Motor neuron (in vitro differentiated cells): ENCODE measurements at regions not wholly inside any gene's neighbourhood (a gene's known extent, or its start where the extent isn't known, plus 50 kb on each side); places are given as distances from the start of the nearest gene placed in this dataset.

Experiments
- ATAC-seq, 8 experiments: fragments of 200-7000 bp; cut with Tn5 transposase; replicated peaks in 6 of 8; 2 replicates each; pipeline ENCODE4 v1.8.0; 2021; ENCODE audit warnings: mild to moderate bottlenecking in 8 of 8, moderate library complexity in 8 of 8
- H3K27ac ChIP-seq, 2 donors: fragments of 250-450 bp; sonication (Bioruptor Pico); 2 replicates each; pipeline ENCODE4 v1.9.0; 2021; ENCODE audit warnings: antibody characterized with exemption in 2 of 2, mild to moderate bottlenecking in 2 of 2, moderate library complexity in 1 of 2
- H3K4me1 ChIP-seq, 2 donors: fragments of 250-450 bp; sonication (Bioruptor Pico); replicated peaks in 1 of 2; 2 replicates each; pipeline ENCODE4 v1.6.1; 2021; ENCODE audit warnings: antibody characterized with exemption in 2 of 2, mild to moderate bottlenecking in 2 of 2, moderate library complexity in 1 of 2
- H3K4me3 ChIP-seq, 5 donors: fragments of 250-450 bp; sonication (Bioruptor Pico); 2 replicates each; pipeline ENCODE4 v1.9.0; 2021; ENCODE audit warnings: antibody characterized with exemption in 5 of 5, mild to moderate bottlenecking in 5 of 5, moderate library complexity in 4 of 5
- WGBS, 10 experiments: fragments of 450-650 bp; shearing (Covaris generic); methylation state at CpG; one replicate each; pipeline ENCODE4 v1.0.0; 2022; 5-methylcytosine and 5-hydroxymethylcytosine counted together
- in situ Hi-C, 9 experiments: fragments of 400-800 bp; cut with MboI; loops; one replicate each; pipeline ENCODE4 v1.15.0; 2021; ENCODE audit warnings: low sequenced_read_pairs in 9 of 9, low pct_unique_long_range_greater_than_20kb in 2 of 9; ENCODE audit not compliant: unreplicated experiment in 9 of 9

DNA sequence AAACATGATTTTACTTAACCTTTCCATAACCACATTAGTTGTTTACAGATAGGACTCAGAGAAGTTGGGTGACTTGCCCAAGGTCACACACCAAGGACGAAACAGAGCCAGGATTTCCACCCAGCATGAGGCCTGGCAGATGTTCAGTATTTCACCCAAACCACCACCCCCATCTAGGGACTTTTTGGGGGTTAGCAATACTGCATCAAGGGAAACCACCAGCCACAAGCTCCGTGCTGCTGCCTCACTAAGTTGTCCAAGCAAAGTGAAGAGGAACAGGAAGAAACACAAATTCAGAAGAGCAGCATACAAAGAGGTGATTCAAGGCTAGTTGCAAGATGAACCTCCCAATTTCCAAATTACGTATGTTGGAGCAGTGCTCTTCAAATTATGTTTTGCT is 219.6 kb upstream of the RORB start:
- WGBS, 10 experiments: 5 to 100% (median 28%) methylated on average over 1 to 3 of the region's 3 CpGs; no CpG with 5 or more reads in 2 of the 10 experiments
- no peak for ATAC-seq
- in situ Hi-C loops: no loop called here
- H3K4me1 ChIP-seq: no peaks in the 10 kb centered on the region
- no peak overlapping the region for H3K27ac ChIP-seq
- no peak overlapping the region for H3K4me3 ChIP-seq

DNA sequence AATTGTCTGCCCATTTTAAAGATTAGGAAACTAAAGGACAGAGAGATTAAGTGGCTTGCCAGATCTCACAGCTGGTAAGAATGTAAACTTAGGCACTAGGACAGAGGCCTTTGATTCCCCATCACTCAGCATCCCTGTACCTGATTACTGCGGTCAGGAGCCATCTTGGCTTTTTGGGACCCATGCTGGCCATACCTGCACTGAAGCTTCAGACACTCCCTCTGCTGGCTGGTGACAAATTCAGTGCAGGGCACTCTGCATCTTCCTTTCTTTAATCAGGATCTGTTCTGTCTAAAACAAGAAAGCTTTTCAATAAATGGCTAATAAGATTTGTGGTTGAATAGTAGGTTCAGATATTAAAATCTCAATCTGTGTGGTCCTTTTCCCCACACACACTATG is 215.5 kb upstream of the RORB start:
- WGBS, 10 experiments: 60 to 100% (median 80%) methylated on average over 1 of the region's 1 CpG; no CpG with 5 or more reads in 4 of the 10 experiments
- ATAC-seq: no peak

DNA sequence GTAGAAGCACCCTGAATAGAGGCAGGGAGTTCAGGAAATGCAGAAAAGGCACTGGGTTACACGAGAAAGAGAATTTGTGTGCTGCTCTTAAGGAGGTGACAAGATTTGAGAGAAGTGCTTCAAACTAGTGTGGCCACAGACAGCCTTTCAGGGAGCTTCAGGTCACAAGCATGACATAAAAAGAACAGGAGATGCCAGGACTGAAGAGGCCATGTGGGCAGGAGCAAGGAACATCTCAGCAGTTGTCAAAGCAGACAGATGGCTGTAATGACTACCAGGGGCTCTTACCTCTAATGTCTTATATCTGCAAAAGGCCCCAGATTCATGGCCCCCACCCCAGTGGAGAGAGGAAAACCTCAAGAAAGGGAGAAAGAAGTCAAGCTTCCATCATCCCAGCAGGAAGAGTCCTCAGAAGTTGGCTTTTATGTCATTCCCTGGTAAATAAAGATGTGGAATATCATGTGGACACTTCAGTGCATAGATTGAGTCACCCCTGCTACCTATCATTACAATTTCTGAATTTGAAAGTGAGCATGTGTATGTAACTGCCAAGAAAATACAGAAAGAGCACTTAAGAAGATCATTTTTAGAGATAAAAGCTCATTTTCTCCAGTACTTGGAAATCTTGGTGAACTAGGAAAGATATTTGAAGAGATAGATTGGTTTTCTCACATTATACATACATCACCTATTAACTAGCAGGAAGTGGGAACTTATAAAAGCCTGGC is 214.4 kb upstream of the RORB start:
- WGBS, 10 experiments: 0% methylated on average over 1 of the region's 1 CpG; no CpG with 5 or more reads in 6 of the 10 experiments
- Histone ChIP-seq H3K4me3 (no peak overlapping the region), H3K4me1 (no peaks in the 10 kb centered on the region), H3K27ac (no peak overlapping the region)
- in situ Hi-C loops: no loop called here
- no peak for ATAC-seq

More for the DNA sequence above, 215.5 kb upstream of the RORB start:
- in situ Hi-C loops: no loop called here
- H3K4me1 ChIP-seq: no peaks in the 10 kb centered on the region
- no peak overlapping the region for H3K27ac ChIP-seq
- no peak overlapping the region for H3K4me3 ChIP-seq

DNA sequence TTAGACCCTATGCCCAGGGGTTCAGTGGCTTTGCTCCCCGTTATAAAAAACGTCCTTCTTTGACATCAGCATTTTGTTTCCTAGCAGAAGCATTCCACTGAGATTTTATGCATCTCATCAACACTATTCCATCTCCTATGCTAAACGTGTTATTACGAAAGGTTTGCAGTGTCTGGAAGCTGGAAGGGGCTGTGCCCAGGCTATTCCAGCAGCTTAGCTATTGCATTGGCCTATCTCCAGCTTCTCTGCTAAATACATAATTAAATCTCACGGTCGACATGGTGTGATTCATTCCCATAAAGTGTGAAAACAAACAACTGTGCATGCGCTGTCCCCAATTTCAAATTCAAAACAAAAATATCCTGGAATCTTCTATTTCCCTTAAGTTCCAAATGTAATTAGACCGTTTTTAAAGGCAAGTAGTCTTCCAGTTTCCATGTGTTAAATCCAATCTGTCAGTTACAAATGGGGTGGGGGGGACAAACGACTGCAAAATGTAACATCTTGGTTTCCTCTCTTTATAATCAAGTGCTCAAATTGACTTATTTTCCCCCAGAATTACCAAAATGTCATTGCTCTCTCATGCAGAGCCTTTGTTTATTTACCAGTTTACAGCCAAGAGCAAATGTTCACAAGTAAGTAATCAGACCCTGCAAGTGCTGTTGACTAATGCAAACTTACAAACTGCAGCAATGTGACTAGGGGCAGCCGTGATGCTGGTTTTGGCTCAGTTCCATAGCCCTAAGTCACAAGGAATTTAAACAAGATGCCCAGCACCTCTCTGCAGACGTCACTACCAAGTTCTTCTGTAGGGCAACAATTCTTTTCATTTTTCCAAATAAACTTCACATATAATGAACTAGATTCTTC is 212.3 kb upstream of the RORB start:
- Histone ChIP-seq H3K27ac (no peak overlapping the region), H3K4me1 (no peaks in the 10 kb centered on the region), H3K4me3 (no peak overlapping the region)
- WGBS, 10 experiments: 0 to 100% (median 56%) methylated on average over 1 to 10 of the region's 11 CpGs
- in situ Hi-C loops: no loop called here
- ATAC-seq: peak in 6 of 8 experiments; percentile 41 to 98 (median 76)

DNA sequence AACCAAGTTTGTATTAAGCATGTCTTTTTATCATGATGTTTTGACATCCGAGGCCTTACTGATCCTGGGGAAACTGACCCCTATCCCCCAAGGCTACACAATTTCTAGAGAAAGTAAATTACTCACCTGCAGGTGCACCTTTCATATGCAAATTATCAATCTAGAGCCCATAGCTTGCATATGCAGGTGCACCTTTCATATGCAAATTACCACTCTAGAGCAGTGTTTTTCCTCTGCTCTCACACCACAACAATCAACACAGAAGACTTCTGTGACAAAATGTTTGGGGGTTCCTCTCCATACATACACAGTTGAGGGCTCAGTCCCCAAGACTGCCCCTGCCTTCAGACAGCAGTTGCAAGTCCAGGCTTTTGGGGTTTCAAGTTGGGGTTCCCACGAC is 203.7 kb upstream of the RORB start:
- in situ Hi-C loops: no loop called here
- no peaks in the 10 kb centered on the region for H3K4me1 ChIP-seq

DNA sequence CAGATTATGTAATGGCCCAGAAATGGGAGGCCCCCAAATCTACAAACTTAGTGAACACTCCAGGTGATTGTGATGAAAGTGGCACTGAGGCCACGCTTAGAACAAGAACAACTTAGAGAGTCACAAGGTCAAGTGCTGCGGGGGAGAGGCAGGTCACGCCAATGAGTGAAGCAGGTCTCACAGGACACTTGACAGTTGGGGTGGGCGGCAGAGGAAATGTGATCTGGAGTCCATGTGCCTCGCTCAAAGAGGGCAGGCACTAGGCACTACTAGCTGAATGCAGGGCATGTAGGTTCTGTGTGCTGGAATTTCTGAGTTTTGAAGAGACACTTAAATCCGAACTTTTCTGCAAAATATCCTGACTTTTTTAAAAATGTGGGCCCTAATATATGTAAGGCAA is 193.2 kb upstream of the RORB start:
- H3K27ac ChIP-seq: no peak overlapping the region
- no peak for ATAC-seq
- WGBS, 10 experiments: 0 to 100% (median 76%) methylated on average over 1 to 5 of the region's 6 CpGs
- no peak overlapping the region for H3K4me3 ChIP-seq
- H3K4me1 ChIP-seq: no peaks in the 10 kb centered on the region
- in situ Hi-C loops: no loop called here

More for the DNA sequence above, 203.7 kb upstream of the RORB start:
- H3K4me3 ChIP-seq: no peak overlapping the region
- no peak overlapping the region for H3K27ac ChIP-seq
- 0 to 83% (median 63%) methylated on average over 1 to 2 of the region's 2 CpGs; no CpG with 5 or more reads in 1 of the 10 experiments for WGBS, 10 experiments
- no peak for ATAC-seq

DNA sequence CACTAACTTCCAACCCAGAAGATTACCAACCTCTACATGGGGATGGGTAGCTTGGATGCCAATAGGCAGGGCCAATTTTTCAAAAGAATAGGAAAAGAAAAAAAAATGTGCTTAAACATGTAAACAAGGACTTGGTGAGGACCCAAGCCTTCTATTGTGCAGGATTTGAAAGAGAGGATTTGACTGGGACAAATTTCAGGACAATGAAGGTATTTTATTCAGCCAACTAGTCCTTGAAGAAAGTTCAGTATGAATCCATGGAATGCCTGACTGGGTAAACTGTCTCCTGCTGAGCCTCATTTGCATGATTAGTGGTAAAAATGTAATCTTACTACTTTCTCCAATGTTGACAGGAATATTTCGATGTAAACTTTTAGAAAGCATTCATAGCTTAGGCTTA is 192.5 kb upstream of the RORB start:
- in situ Hi-C loops: no loop called here
- 0 to 100% (median 53%) methylated on average over 1 of the region's 1 CpG for WGBS, 10 experiments
- ATAC-seq: peak in 1 of 8 experiments; percentile 38
- Histone ChIP-seq H3K4me1 (no peaks in the 10 kb centered on the region), H3K27ac (no peak overlapping the region), H3K4me3 (no peak overlapping the region)

DNA sequence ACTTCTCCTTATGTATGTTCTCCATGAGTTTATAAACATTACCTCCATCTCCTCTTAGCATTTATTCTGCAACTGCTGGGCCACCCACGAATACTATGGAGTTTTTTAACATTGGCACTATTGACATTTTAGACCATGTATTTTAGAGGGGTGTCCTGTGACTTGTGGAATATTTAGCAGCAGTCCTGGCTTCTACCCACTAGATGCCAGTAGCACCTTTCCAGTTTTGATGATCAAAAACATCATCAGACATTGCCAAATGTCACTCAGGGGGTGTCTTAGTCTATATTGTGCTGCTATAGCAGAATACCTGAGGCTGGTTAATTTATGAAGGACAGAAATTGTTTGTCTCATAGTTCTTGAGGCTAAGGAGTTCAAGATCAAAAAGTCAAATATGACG is 187.5 kb upstream of the RORB start:
- no peaks in the 10 kb centered on the region for H3K4me1 ChIP-seq
- no peak overlapping the region for H3K27ac ChIP-seq
- 0 to 75% (median 63%) methylated on average over 1 to 2 of the region's 2 CpGs; no CpG with 5 or more reads in 3 of the 10 experiments for WGBS, 10 experiments
- in situ Hi-C loops: no loop called here
- H3K4me3 ChIP-seq: no peak overlapping the region
- ATAC-seq: no peak

DNA sequence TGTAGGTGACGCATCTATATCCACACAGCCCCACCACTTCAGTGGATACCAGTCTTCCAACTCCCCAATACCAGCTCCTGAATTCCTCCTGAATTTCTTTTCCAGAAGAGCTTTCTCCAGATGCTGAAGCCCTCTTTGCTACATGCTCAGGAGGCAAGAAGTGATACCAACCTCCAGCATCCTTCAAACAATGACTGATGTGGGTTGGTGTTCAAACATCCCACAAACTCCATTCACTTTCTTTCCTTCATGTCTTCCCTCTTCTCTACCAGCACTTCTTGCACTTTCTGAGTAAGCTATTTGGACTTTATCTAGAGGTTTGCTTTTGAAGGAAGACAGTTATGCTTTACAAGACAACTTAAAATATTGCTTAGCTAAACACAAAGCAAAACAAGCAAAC is 179.9 kb upstream of the RORB start:
- Histone ChIP-seq H3K4me3 (no peak overlapping the region), H3K4me1 (peaks cover 0 to 4% of the 10 kb centered on the region in 2 donors), H3K27ac (no peak overlapping the region)
- 0 to 100% (median 35%) methylated on average over 1 of the region's 1 CpG; no CpG with 5 or more reads in 6 of the 10 experiments for WGBS, 10 experiments
- in situ Hi-C loops: no loop called here
- no peak for ATAC-seq

DNA sequence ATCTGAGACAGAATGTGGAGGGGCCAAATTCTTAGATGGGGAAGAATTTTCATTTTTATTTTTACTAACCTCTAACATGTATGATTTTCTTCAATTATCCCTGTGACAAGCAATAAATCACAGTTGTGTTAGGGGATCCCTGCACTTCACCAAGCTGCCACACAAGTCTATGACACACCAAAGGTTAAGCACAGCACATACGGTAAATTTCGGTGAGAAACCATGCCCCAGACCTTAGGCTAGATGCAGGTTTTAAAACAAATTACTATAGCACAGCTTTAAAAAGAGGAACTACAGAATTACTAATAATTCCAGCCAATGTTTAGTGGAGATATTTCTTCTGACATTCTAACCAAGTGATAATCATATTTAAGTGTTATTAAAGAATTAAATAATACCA is 175.7 kb upstream of the RORB start:
- in situ Hi-C loops: no loop called here
- ATAC-seq: no peak
- peaks cover 6 to 11% of the 10 kb centered on the region in 2 donors for H3K4me1 ChIP-seq
- H3K4me3 ChIP-seq: no peak overlapping the region
- 0 to 100% (median 70%) methylated on average over 2 of the region's 2 CpGs; no CpG with 5 or more reads in 2 of the 10 experiments for WGBS, 10 experiments
- H3K27ac ChIP-seq: no peak overlapping the region

DNA sequence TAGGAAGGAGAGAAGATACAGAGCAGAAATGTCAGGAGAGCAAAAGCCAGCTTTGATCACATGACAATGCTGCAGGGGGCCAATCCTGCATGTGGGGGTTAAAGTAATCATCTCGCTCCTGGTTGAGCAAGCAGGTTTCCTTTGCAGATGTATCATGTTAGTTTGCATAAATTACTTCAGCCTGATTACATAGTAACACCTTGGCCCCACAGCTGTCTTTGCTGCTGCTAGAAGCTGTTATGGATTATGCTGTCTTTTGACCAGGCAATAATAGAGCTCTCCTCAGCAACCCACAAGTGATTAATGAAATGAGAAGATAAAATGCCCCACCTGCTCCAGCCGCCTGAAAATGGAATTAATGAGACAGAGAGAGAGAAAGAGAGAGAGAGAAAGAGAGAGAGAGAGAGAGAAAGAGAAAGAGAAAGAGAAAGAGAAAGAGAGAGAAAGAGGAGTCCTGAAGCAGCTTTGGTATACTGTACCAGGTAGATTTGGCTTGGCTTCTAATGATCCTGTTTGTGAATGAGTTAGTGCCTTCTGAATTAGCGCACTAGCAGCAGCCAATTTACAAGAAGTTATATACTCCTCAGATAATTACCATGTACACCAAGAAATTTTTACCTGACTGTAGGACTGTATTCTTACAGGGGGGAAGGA is 174.3 kb upstream of the RORB start:
- ATAC-seq: peak in 5 of 8 experiments; percentile 56 to 81 (median 78)
- peaks cover 6 to 11% of the 10 kb centered on the region in 2 donors for H3K4me1 ChIP-seq
- in situ Hi-C loops: no loop called here
- peak overlapping the region in 1 of 2 donors; percentile 56 for H3K27ac ChIP-seq
- H3K4me3 ChIP-seq: no peak overlapping the region
- WGBS, 10 experiments: 15 to 69% (median 36%) methylated on average over 1 to 3 of the region's 3 CpGs; no CpG with 5 or more reads in 1 of the 10 experiments

DNA sequence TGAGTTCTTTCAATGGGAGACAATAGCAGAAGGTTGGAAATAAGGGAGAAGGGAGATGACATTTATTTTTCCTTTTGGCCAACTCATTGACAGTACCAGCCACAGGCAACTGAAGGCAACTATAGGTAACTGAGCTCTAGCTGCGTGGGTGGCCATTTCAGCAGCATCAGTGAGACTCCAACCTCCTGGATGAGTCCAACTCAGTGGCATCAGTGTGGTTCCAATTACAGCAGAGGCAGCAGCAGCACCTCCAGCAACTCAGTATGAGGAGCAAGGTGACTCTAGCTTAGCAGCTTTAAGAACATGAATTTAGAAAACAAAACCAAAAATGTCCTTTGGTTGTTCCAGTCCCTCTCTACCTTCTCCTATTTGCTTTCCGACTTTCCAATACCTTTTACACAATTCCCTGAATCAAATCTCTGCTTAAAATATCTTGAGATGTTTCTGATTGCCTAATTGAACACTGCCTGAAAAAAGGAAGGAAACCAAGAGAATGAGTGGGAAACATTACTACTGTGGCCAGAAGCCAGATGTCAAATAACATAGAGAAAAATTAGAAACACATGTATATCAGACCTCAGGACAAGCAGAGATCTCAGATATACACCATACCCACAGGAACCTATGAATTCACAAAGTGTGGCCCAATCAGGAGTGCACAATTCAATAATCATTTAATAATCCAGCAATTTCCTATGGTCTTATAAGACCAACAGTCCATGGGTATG is 166.5 kb upstream of the RORB start:
- in situ Hi-C loops: no loop called here
- H3K4me3 ChIP-seq: no peak overlapping the region
- no peak for ATAC-seq
- H3K27ac ChIP-seq: no peak overlapping the region
- H3K4me1 ChIP-seq: peaks cover 6 to 28% of the 10 kb centered on the region in 2 donors
- WGBS, 10 experiments: 0 to 100% (median 0%) methylated on average over 1 to 2 of the region's 2 CpGs; no CpG with 5 or more reads in 4 of the 10 experiments
